Thyroid gland (tissue), 4 donors: ENCODE measurements at regions not wholly inside any gene's neighbourhood (a gene's known extent, or its start where the extent isn't known, plus 50 kb on each side); places are given as distances from the start of the nearest gene placed in this dataset.

ENCODE experiments used
- CTCF ChIP-seq, 6 experiments: fragments of 200-600 bp in 3 of 6; fragments of 450-650 bp in 3 of 6; sonication (generic) in 3 of 6; IDR thresholded peaks; one replicate each; pipeline ENCODE4 v1.5.1; 2016 to 2019; ENCODE audit warnings: antibody characterized with exemption in 6 of 6, mild to moderate bottlenecking in 2 of 6, inconsistent platforms in 1 of 6, moderate library complexity in 1 of 6
- POLR2A ChIP-seq, 2 donors: fragments of 450-650 bp; IDR thresholded peaks; one replicate each; pipeline ENCODE4 v1.6.1; 2017; ENCODE audit warnings: antibody characterized with exemption in 2 of 2, mild to moderate bottlenecking in 2 of 2, moderate library complexity in 1 of 2

DNA sequence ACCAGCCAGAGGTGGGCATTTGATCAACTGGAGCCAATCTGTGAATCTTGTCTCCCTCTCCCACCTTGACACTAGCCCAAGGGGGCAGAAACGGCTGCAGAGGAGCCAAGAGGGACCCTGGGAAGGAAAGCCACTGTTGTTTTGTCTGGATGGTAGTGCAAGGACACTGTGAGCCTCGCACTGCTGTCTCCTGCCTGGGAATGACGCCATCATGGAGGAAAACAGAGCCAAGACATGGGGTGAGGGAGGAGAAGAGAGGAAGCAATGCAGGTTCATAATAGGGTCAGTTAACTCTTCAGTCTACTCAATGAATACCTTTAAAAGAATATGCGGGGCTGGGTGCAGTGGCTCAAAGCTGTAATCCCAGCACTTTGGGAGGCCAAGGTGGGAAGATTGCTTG lies 231.1 kb upstream of the AGAP1 start:
- TF ChIP-seq CTCF (IDR thresholded peaks at IDR 0.05) (no peak), POLR2A (IDR thresholded peaks at IDR 0.05) (no peak)
